Psoas muscle (tissue), 7 donors: ENCODE measurements at regions not wholly inside any gene's neighbourhood (a gene's known extent, or its start where the extent isn't known, plus 50 kb on each side); places are given as distances from the start of the nearest gene placed in this dataset.
A peak's percentile ranks its signal among the peaks of the same experiment; 100 is the strongest.

Experiments used
- ATAC-seq, 4 donors: fragments of 200-7000 bp; cut with Tn5 transposase; one replicate each; pipeline ENCODE4 v1.9.1; 2020; ENCODE audit warnings: moderate library complexity in 3 of 4, mild to moderate bottlenecking in 2 of 4
- DNase-seq, 2 donors: peaks; one replicate each; pipeline ENCODE4 v3.0.0-alpha.2; 2020
- H3K27ac ChIP-seq: fragments of 200-600 bp; one replicate; pipeline ENCODE4 v1.8.0; 2022
- H3K27me3 ChIP-seq, 3 donors: fragments of 200-600 bp in 1 of 3; one replicate each; pipeline versions ENCODE4 v1.6.1 to v1.8.0; 2013 to 2022; ENCODE audit warnings: low read length in 2 of 3, mild to moderate bottlenecking in 2 of 3, moderate library complexity in 1 of 3; ENCODE audit not compliant: insufficient read depth in 3 of 3
- H3K36me3 ChIP-seq, 2 donors: fragments of 200-600 bp in 1 of 2; one replicate each; pipeline versions ENCODE4 v1.6.1 to v1.8.0; 2013 to 2022; ENCODE audit warnings: low read depth in 1 of 2, mild to moderate bottlenecking in 1 of 2, moderate library complexity in 1 of 2; ENCODE audit not compliant: insufficient read depth in 1 of 2
- H3K4me1 ChIP-seq: fragments of 200-600 bp; one replicate; pipeline ENCODE4 v1.8.0; 2022
- H3K4me3 ChIP-seq: fragments of 200-600 bp; one replicate; pipeline ENCODE4 v1.8.0; 2022; ENCODE audit warnings: mild to moderate bottlenecking
- H3K9me3 ChIP-seq: fragments of 200-600 bp; one replicate; pipeline ENCODE4 v1.8.0; 2022
- WGBS, 3 donors: extraction: QIAGEN DNeasy Blood & Tissue Kit; methylation state at CpG; one replicate each; pipeline versions ENCODE4 v1.1.6 to v1.1.7; 2013; 5-methylcytosine and 5-hydroxymethylcytosine counted together
- intact Hi-C, 2 donors: fragments of 100-400 bp; cut with DNase I; formaldehyde crosslinking; loops; one replicate each; pipeline versions ENCODE4 v1.11.0 to v1.14.2; 2022
- TF ChIP-seq, protein P1 (sequence below): fragments of 200-600 bp; IDR thresholded peaks from one replicate; pipeline ENCODE4 v1.8.0; 2022; ENCODE audit warnings: antibody characterized with exemption
- donor health status: healthy with polysubstance abuse.
- donor health status: DM: no; HTN: no; CAD: no; lungs with moderate emphysema.
- donor health status: Bipolar disorder and iron deficiency.
- donor health status: healthy.
- donor health status: DM: yes; HTN: yes; CAD: no.
- donor health status: DM: no; HTN: no; CAD: no.
- donor health status: DM: yes; HTN: yes; CAD: no.

- DNase-seq (no peak), ATAC-seq (peak in 1 of 4 donors; percentile 65)
- intact Hi-C loops, result loop anchor here in 1 of 2 donors (10.0 kb wide), 1 partner anchor 324 kb away; no protein-coding TSS in a partner anchor
- TF ChIP-seq, protein P1, sequence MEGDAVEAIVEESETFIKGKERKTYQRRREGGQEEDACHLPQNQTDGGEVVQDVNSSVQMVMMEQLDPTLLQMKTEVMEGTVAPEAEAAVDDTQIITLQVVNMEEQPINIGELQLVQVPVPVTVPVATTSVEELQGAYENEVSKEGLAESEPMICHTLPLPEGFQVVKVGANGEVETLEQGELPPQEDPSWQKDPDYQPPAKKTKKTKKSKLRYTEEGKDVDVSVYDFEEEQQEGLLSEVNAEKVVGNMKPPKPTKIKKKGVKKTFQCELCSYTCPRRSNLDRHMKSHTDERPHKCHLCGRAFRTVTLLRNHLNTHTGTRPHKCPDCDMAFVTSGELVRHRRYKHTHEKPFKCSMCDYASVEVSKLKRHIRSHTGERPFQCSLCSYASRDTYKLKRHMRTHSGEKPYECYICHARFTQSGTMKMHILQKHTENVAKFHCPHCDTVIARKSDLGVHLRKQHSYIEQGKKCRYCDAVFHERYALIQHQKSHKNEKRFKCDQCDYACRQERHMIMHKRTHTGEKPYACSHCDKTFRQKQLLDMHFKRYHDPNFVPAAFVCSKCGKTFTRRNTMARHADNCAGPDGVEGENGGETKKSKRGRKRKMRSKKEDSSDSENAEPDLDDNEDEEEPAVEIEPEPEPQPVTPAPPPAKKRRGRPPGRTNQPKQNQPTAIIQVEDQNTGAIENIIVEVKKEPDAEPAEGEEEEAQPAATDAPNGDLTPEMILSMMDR, result peak; percentile 37
- 41 to 58% (median 53%) methylated on average over 2 of the region's 2 CpGs for WGBS, 3 donors
- H3K4me1 ChIP-seq, result peaks cover 9% of the 10 kb centered on the region
- H3K36me3 ChIP-seq, result no peaks in the 10 kb centered on the region
- no peaks in the 10 kb centered on the region for H3K9me3 ChIP-seq
- H3K4me3 ChIP-seq, result no peak overlapping the region
- H3K27ac ChIP-seq, result no peak overlapping the region
- no peaks in the 10 kb centered on the region for H3K27me3 ChIP-seq
Observed at GRCh38 chr9:81848472-81848871, 79.8 kb upstream of the SPATA31D4 start.

DNA sequence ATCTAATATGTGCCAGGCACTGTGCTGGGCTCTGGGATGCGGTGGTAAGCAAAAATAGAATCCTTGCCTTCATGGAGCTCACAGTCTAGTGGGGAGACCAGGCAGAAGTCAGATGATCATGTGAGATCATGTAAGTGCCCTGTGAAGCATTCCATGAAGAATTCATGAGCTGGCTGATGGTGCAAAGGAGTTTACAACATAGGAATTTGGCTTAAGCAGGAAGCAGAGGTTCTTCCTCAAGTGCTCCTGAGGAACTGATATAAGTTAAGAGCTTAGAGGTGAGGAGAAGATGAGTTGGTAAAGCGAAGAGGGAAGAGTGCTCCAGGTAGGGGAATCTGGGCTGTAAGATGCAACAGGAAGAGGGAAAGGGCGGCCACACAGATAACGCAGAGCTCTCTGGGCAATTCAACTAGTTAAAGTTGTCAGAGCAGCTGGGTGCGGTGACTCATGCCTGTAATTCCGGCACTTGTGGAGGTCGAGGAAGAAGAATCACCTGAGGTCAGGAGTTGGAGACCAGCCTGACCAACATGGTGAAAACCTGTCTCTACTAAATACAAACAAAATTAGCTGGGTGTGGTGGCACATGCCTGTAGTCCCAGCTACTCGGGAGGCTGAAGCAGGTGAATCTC, 78.5 kb upstream of the SPATA31D4 start:
- DNase-seq, result no peak
- WGBS, 3 donors, result 80 to 83% (median 80%) methylated on average over 8 of the region's 8 CpGs
- H3K4me1 ChIP-seq, result peaks cover 9% of the 10 kb centered on the region
- intact Hi-C loops, result loop anchor here in 1 of 2 donors (10.0 kb wide), 1 partner anchor 325 kb away; no protein-coding TSS in a partner anchor
- no peak overlapping the region for H3K4me3 ChIP-seq
- H3K36me3 ChIP-seq, result no peaks in the 10 kb centered on the region
- H3K9me3 ChIP-seq, result no peaks in the 10 kb centered on the region
- TF ChIP-seq, protein P1, result no peak
- ATAC-seq, result no peak
- H3K27ac ChIP-seq, result no peak overlapping the region
- H3K27me3 ChIP-seq, result no peaks in the 10 kb centered on the region

DNA sequence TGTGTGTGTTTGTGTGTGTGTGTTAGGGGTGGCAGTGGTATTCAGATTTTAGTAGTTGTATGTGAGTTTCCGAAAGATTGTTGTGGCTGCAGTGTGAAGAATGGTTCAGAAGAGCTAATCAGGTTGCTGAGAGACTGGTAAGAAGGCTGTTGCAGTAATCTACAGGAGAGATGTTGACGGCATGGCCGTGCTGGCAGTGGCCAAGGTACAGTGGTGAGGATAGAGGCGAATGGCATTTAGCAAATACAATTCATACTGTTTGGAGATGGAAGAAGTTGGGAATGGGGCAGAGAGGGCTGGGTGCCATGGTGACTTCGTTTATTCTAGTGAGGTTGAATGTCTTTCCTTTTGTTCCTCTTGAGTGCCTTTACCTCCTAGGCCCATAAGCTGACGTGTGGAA, 77.5 kb upstream of the SPATA31D4 start:
- no peak overlapping the region for H3K27ac ChIP-seq
- WGBS, 3 donors, result 52 to 62% (median 57%) methylated on average over 6 of the region's 6 CpGs
- no peak for ATAC-seq

DNA sequence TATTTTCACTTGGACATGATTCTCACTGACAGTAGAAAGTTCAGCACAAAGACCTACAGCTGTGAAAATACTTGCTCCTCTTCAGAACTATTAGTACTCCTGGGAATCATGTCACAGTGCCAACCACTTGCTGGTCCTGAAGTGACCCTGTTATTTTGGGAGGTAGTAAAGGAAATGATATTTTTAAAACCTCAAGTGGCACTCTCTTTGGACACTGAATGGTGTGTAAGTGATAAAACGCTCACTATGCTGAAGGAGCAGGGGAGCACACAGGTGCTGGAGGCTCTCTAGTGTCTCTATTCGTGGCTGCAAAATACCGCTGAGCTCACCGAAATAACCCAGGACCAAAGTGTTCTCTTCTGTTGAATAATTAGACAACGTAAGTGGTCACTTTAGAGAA, 76.9 kb upstream of the SPATA31D4 start:
- ATAC-seq, result peak in 3 of 4 donors; percentile 39 to 67 (median 64)
- no peaks in the 10 kb centered on the region for H3K27me3 ChIP-seq
- intact Hi-C loops, result no loop called here
- TF ChIP-seq, protein P1, result no peak
- no peaks in the 10 kb centered on the region for H3K36me3 ChIP-seq
- no peak overlapping the region for H3K4me3 ChIP-seq
- H3K27ac ChIP-seq, result no peak overlapping the region
- H3K9me3 ChIP-seq, result no peaks in the 10 kb centered on the region
- WGBS, 3 donors, result 8 to 21% (median 15%) methylated on average over 5 of the region's 5 CpGs
- DNase-seq, result no peak
- H3K4me1 ChIP-seq, result peaks cover 9% of the 10 kb centered on the region

More for the DNA sequence above, 77.5 kb upstream of the SPATA31D4 start:
- Histone ChIP-seq H3K9me3 (no peaks in the 10 kb centered on the region), H3K27me3 (no peaks in the 10 kb centered on the region), H3K4me1 (peaks cover 9% of the 10 kb centered on the region), H3K4me3 (no peak overlapping the region), H3K36me3 (no peaks in the 10 kb centered on the region)
- TF ChIP-seq, protein P1, result no peak
- intact Hi-C loops, result no loop called here
- no peak for DNase-seq

GRCh38 chr9:81852820-81853219, 75.4 kb upstream of the SPATA31D4 start:
- intact Hi-C loops, result no loop called here
- 96 to 100% (median 96%) methylated on average over 1 of the region's 1 CpG for WGBS, 3 donors

More at GRCh38 chr9:81852820-81853219, 75.4 kb upstream of the SPATA31D4 start:
- Histone ChIP-seq H3K9me3 (no peaks in the 10 kb centered on the region), H3K4me3 (no peak overlapping the region), H3K4me1 (peaks cover 9% of the 10 kb centered on the region), H3K27me3 (no peaks in the 10 kb centered on the region), H3K27ac (no peak overlapping the region), H3K36me3 (no peaks in the 10 kb centered on the region)
- TF ChIP-seq, protein P1, result no peak
- DNase-seq (no peak), ATAC-seq (no peak)
